ENCODE measurements at regions not wholly inside any gene's neighbourhood (a gene's known extent, or its start where the extent isn't known, plus 50 kb on each side); places are given as distances from the start of the nearest gene placed in this dataset.

GRCh38 chr18:24976502-24976901 lies 375.5 kb downstream of the ZNF521 start:
- DNase-seq (ENCODE audit: low read depth in 2 of 3, low spot score in 2 of 3), result no peak

GRCh38 chr18:24979235-24979634 lies 372.7 kb downstream of the ZNF521 start:
- DNase-seq (ENCODE audit: low read depth in 2 of 3, low spot score in 2 of 3), result no peak

GRCh38 chr18:24982831-24983230 lies 369.1 kb downstream of the ZNF521 start:
- DNase-seq (ENCODE audit: low read depth in 2 of 3, low spot score in 2 of 3), result no peak

- DNase-seq (ENCODE audit: low read depth in 2 of 3, low spot score in 2 of 3), result no peak
Measured at GRCh38 chr18:24983566-24984139, 368.3 kb downstream of the ZNF521 start.

- DNase-seq (ENCODE audit: low read depth in 2 of 3, low spot score in 2 of 3), result no peak
Measured at GRCh38 chr18:24985586-24985985, 366.4 kb downstream of the ZNF521 start.

GRCh38 chr18:24986666-24987302 lies 365.2 kb downstream of the ZNF521 start:
- no peak for DNase-seq (ENCODE audit: low read depth in 2 of 3, low spot score in 2 of 3)

- DNase-seq (ENCODE audit: low read depth in 2 of 3, low spot score in 2 of 3), result no peak
Measured at GRCh38 chr18:24987303-24988252, 364.4 kb downstream of the ZNF521 start.

GRCh38 chr18:24988253-24988840 lies 363.6 kb downstream of the ZNF521 start:
- DNase-seq (ENCODE audit: low read depth in 2 of 3, low spot score in 2 of 3), result no peak

GRCh38 chr18:24989760-24990593 lies 362.0 kb downstream of the ZNF521 start:
- DNase-seq (ENCODE audit: low read depth in 2 of 3, low spot score in 2 of 3), result no peak

- DNase-seq (ENCODE audit: low read depth in 2 of 3, low spot score in 2 of 3), result no peak
Measured at GRCh38 chr18:24990671-24991134, 361.3 kb downstream of the ZNF521 start.

GRCh38 chr18:24991141-24992060 lies 360.6 kb downstream of the ZNF521 start:
- no peak for DNase-seq (ENCODE audit: low read depth in 2 of 3, low spot score in 2 of 3)

- DNase-seq (ENCODE audit: low read depth in 2 of 3, low spot score in 2 of 3), result no peak
Measured at GRCh38 chr18:24992491-24992890, 359.5 kb downstream of the ZNF521 start.

GRCh38 chr18:24993628-24994027 lies 358.3 kb downstream of the ZNF521 start:
- no peak for DNase-seq (ENCODE audit: low read depth in 2 of 3, low spot score in 2 of 3)

GRCh38 chr18:24995056-24995455 lies 356.9 kb downstream of the ZNF521 start:
- DNase-seq (ENCODE audit: low read depth in 2 of 3, low spot score in 2 of 3), result no peak

GRCh38 chr18:24995755-24996154 lies 356.2 kb downstream of the ZNF521 start:
- DNase-seq (ENCODE audit: low read depth in 2 of 3, low spot score in 2 of 3), result no peak

- DNase-seq (ENCODE audit: low read depth in 2 of 3, low spot score in 2 of 3), result no peak
Measured at GRCh38 chr18:24999650-25000267, 352.2 kb downstream of the ZNF521 start.

GRCh38 chr18:25001803-25002202 lies 350.2 kb downstream of the ZNF521 start:
- no peak for DNase-seq (ENCODE audit: low read depth in 2 of 3, low spot score in 2 of 3)

GRCh38 chr18:25005541-25006403 lies 346.2 kb downstream of the ZNF521 start:
- DNase-seq (ENCODE audit: low read depth in 2 of 3, low spot score in 2 of 3), result no peak

Data from activated CD8-positive, alpha-beta memory T cell treated with anti-CD3 and anti-CD28 coated beads for 48 hours (primary cell).